B cell (primary cell): ENCODE measurements at regions not wholly inside any gene's neighbourhood (a gene's known extent, or its start where the extent isn't known, plus 50 kb on each side); places are given as distances from the start of the nearest gene placed in this dataset.

Source experiments
- ATAC-seq: fragments of 200-7000 bp; cut with Tn5 transposase; one replicate; pipeline ENCODE4 v1.10.0; 2021; ENCODE audit warnings: low read depth, mild to moderate bottlenecking, moderate number of reproducible peaks, moderate library complexity
- CTCF ChIA-PET: fragments of 350-600 bp; sonication (Branson Sonifier 250); formaldehyde crosslinking; loops from one replicate; lab custom pipeline; 2021; ENCODE audit warnings: antibody characterized with exemption, inconsistent platforms; lab: Charles Lee
- POLR2A ChIA-PET: fragments of 350-600 bp; sonication (Branson Sonifier 250); formaldehyde crosslinking; loops from one replicate; lab custom pipeline; 2021; ENCODE audit warnings: antibody characterized with exemption; lab: Charles Lee
- DNase-seq: peaks from one replicate; pipeline ENCODE4 v3.0.0; 2013
- H2AFZ ChIP-seq: 2 replicates; pipeline ENCODE4 v1.6.1; 2012; ENCODE audit warnings: mild to moderate bottlenecking, low read depth, low read length; ENCODE audit not compliant: insufficient read depth, poor library complexity, severe bottlenecking
- H3K27ac ChIP-seq, 2 donors: 1 replicate in 1 of 2; 2 replicates in 1 of 2; pipeline ENCODE4 v1.5.1; 2012 to 2013; ENCODE audit warnings: low read length in 2 of 2, mild to moderate bottlenecking in 2 of 2, moderate library complexity in 1 of 2
- H3K27me3 ChIP-seq, 4 experiments: fragments of 200-600 bp in 1 of 4; sonication (generic) in 1 of 4; replicated peaks in 1 of 4; 1 replicate in 2 of 4; 2 replicates in 2 of 4; pipeline versions ENCODE4 v1.6.1 to v1.7.0; 2013 to 2016; ENCODE audit warnings: low read length in 3 of 4, mild to moderate bottlenecking in 2 of 4, mixed read lengths in 1 of 4, moderate library complexity in 1 of 4; ENCODE audit not compliant: insufficient read depth in 4 of 4, control insufficient read depth in 3 of 4; ENCODE audit errors: control extremely low read depth in 1 of 4
- H3K36me3 ChIP-seq, 2 experiments: replicated peaks in 1 of 2; 1 replicate in 1 of 2; 2 replicates in 1 of 2; pipeline versions ENCODE4 v1.6.1 to v1.7.1; 2013; ENCODE audit warnings: low read length in 1 of 2; ENCODE audit not compliant: insufficient read depth in 2 of 2, control insufficient read depth in 1 of 2; ENCODE audit errors: control extremely low read depth in 1 of 2, extremely low read depth in 1 of 2
- H3K4me1 ChIP-seq, 2 donors: fragments of 200-600 bp in 1 of 2; sonication (generic) in 1 of 2; 1 replicate in 1 of 2; 2 replicates in 1 of 2; pipeline versions ENCODE4 v1.5.1 to v1.6.1; 2013 to 2017; ENCODE audit warnings: low read length in 2 of 2; ENCODE audit not compliant: control insufficient read depth in 2 of 2, insufficient read depth in 2 of 2
- H3K4me2 ChIP-seq: replicated peaks from 2 replicates; pipeline ENCODE3; 2012; ENCODE audit warnings: mild to moderate bottlenecking, low read depth, low read length; ENCODE audit not compliant: poor library complexity, severe bottlenecking
- H3K4me3 ChIP-seq, 5 experiments: fragments of 200-600 bp in 1 of 5; sonication (generic) in 1 of 5; 1 replicate in 3 of 5; 2 replicates in 2 of 5; pipeline versions ENCODE4 v1.5.1 to v1.7.0; 2011 to 2016; ENCODE audit warnings: low read length in 4 of 5, mild to moderate bottlenecking in 4 of 5, low read depth in 2 of 5, control low read depth in 1 of 5, moderate library complexity in 1 of 5; ENCODE audit not compliant: insufficient read depth in 1 of 5; ENCODE audit errors: control extremely low read depth in 1 of 5, extremely low read depth in 1 of 5
- H3K79me2 ChIP-seq: fragments of 200-600 bp; sonication (generic); one replicate; pipeline ENCODE4 v1.6.0; 2016; ENCODE audit warnings: low read length; ENCODE audit not compliant: control insufficient read depth, insufficient read depth
- H3K9ac ChIP-seq: fragments of 200-600 bp; sonication (generic); 2 replicates; pipeline ENCODE4 v1.6.1; 2017; ENCODE audit warnings: mild to moderate bottlenecking, low read length, moderate library complexity
- H3K9me3 ChIP-seq, 3 donors: one replicate each; pipeline versions ENCODE4 v1.6.1 to v1.7.1; 2013; ENCODE audit warnings: low read length in 2 of 3; ENCODE audit not compliant: control insufficient read depth in 2 of 3, insufficient read depth in 1 of 3; ENCODE audit errors: control extremely low read depth in 1 of 3
- H4K20me1 ChIP-seq: 2 replicates; pipeline ENCODE4 v1.6.0; 2012; ENCODE audit warnings: mild to moderate bottlenecking, low read length; ENCODE audit not compliant: insufficient read depth, control insufficient read depth, poor library complexity, severe bottlenecking
- H3K27ac Mint-ChIP-seq: one replicate; pipeline ENCODE4 v1.8.0; 2021; ENCODE audit warnings: mixed read lengths
- H3K27me3 Mint-ChIP-seq: one replicate; pipeline ENCODE4 v1.8.0; 2021; ENCODE audit warnings: mixed read lengths
- H3K4me1 Mint-ChIP-seq: one replicate; pipeline ENCODE4 v1.8.0; 2021; ENCODE audit warnings: mixed read lengths
- H3K4me3 Mint-ChIP-seq: one replicate; pipeline ENCODE4 v1.8.0; 2021; ENCODE audit warnings: mixed read lengths
- H3K9me3 Mint-ChIP-seq: one replicate; pipeline ENCODE4 v1.8.0; 2022; ENCODE audit warnings: mixed read lengths; ENCODE audit not compliant: insufficient read depth
- CTCF ChIP-seq: fragments of 200-600 bp; IDR thresholded peaks from one replicate; pipeline ENCODE4 v1.8.0; 2022; ENCODE audit warnings: antibody characterized with exemption, mild to moderate bottlenecking
- EZH2 ChIP-seq: IDR thresholded peaks from 2 replicates; pipeline ENCODE4 v1.6.1; 2012; ENCODE audit warnings: borderline replicate concordance, low read depth, mild to moderate bottlenecking, moderate library complexity, low read length; ENCODE audit not compliant: insufficient read depth, poor library complexity, severe bottlenecking
- WGBS: methylation state at CpG from one replicate; pipeline ENCODE4 v1.1.5; 2013; ENCODE audit warnings: missing lambda C conversion rate; ENCODE audit not compliant: insufficient coverage; 5-methylcytosine and 5-hydroxymethylcytosine counted together
- intact Hi-C: fragments of 100-400 bp; cut with micrococcal nuclease; formaldehyde crosslinking; loops from one replicate; pipeline ENCODE4 v1.10.0; 2022

- TF ChIP-seq EZH2: no peak
- TF ChIP-seq CTCF: no peak
- ATAC-seq: no peak
- Histone ChIP-seq H4K20me1 (no peaks in the 10 kb centered on the region), H3K4me2 (no peak overlapping the region), H3K4me3 (no peak overlapping the region), H3K9me3 (peaks cover 0 to 4% (median 0%) of the 10 kb centered on the region in 3 donors), H2AFZ (no peak overlapping the region), H3K79me2 (no peaks in the 10 kb centered on the region), H3K4me1 (no peaks in the 10 kb centered on the region), H3K9ac (no peak overlapping the region), H3K27ac (no peak overlapping the region), H3K27me3 (no peaks in the 10 kb centered on the region), H3K36me3 (no peaks in the 10 kb centered on the region)
- POLR2A ChIA-PET: no interaction called here
- H3K4me3 Mint-ChIP-seq: no peak overlapping the region
- intact Hi-C loops: no loop called here
- no peaks in the 10 kb centered on the region for H3K9me3 Mint-ChIP-seq
- no peaks in the 10 kb centered on the region for H3K27me3 Mint-ChIP-seq
- CTCF ChIA-PET: no interaction called here
- H3K27ac Mint-ChIP-seq: no peak overlapping the region
- no peaks in the 10 kb centered on the region for H3K4me1 Mint-ChIP-seq
- no peak for DNase-seq
- WGBS: no CpG with 5 or more reads among the region's 3 CpGs
Measured at GRCh38 chr7:42378149-42378548, 141.1 kb upstream of the GLI3 start.

- ATAC-seq (no peak), DNase-seq (no peak)
- Histone ChIP-seq H3K4me1 (no peaks in the 10 kb centered on the region), H2AFZ (no peak overlapping the region), H3K79me2 (no peaks in the 10 kb centered on the region), H3K4me2 (no peak overlapping the region), H3K36me3 (no peaks in the 10 kb centered on the region), H3K9me3 (peaks cover 0 to 4% (median 0%) of the 10 kb centered on the region in 3 donors), H3K4me3 (no peak overlapping the region), H3K27ac (no peak overlapping the region), H3K9ac (no peak overlapping the region), H3K27me3 (peaks cover 0 to 4% (median 0%) of the 10 kb centered on the region in 4 experiments), H4K20me1 (no peaks in the 10 kb centered on the region)
- H3K27me3 Mint-ChIP-seq: no peaks in the 10 kb centered on the region
- intact Hi-C loops: no loop called here
- WGBS: no CpG with 5 or more reads among the region's 1 CpG
- no peak for TF ChIP-seq EZH2
- no peak for TF ChIP-seq CTCF
- H3K4me3 Mint-ChIP-seq: no peak overlapping the region
- ChIA-PET POLR2A (no interaction called here), CTCF (no interaction called here)
- H3K4me1 Mint-ChIP-seq: no peaks in the 10 kb centered on the region
- no peak overlapping the region for H3K27ac Mint-ChIP-seq
- no peaks in the 10 kb centered on the region for H3K9me3 Mint-ChIP-seq
Measured at GRCh38 chr7:42373285-42373684, 136.3 kb upstream of the GLI3 start.
